ENCODE measurements at regions not wholly inside any gene's neighbourhood (a gene's known extent, or its start where the extent isn't known, plus 50 kb on each side); places are given as distances from the start of the nearest gene placed in this dataset.

DNA sequence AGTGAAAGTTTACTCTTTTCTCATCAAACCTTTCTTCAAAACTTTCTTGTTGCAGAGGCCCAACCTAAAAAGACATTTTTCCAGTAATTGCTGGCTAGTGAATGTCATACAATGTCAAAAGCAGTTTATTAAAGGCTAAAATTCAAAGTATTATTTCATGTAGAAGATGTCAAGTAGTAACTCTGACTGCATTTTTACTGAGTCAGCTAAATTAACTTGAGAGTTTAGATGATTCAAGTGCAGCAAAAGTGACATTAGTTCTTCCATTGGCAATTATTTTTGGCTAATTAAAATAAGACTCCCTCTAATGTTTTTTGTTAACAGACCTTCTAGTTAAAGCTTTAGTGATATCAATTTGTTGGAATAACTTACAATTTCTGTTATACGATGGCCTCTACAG is 1438.5 kb downstream of the GRIK2 start:
- no peak for TF ChIP-seq EZH2phosphoT487 (conservative IDR thresholded peaks at IDR 0.05; ENCODE audit: low read length)
- TF ChIP-seq CTCF (IDR thresholded peaks at IDR 0.05; ENCODE audit: insufficient read depth, low read length, poor library complexity, severe bottlenecking) = no peak
- Histone ChIP-seq H3K36me3 (ENCODE audit: low read length) (no peaks in the 10 kb centered on the region), H3K9me3 (ENCODE audit: insufficient read depth, low read length) (no peaks in the 10 kb centered on the region; the same call in 1 of the 2 replicates), H4K20me1 (ENCODE audit: low read depth, low read length) (no peaks in the 10 kb centered on the region), H3K9ac (ENCODE audit: low read length) (no peak overlapping the region), H3F3A (ENCODE audit: insufficient read depth) (no peaks in the 10 kb centered on the region), H3K9me2 (replicated peaks; ENCODE audit: insufficient read depth, low read length) (no peaks in the 10 kb centered on the region), H3K4me2 (ENCODE audit: low read depth, low read length, poor library complexity, severe bottlenecking) (no peak overlapping the region), H2AFZ (ENCODE audit: low read depth, low read length, severe bottlenecking) (no peak overlapping the region), H3K27me3 (ENCODE audit: low read length) (no peaks in the 10 kb centered on the region), H3K79me2 (ENCODE audit: insufficient read depth, low read length) (no peaks in the 10 kb centered on the region), H3K4me3 (ENCODE audit: insufficient read depth, low read length, poor library complexity, severe bottlenecking) (no peak overlapping the region), H3K27ac (ENCODE audit: low read depth, low read length) (no peak overlapping the region)

DNA sequence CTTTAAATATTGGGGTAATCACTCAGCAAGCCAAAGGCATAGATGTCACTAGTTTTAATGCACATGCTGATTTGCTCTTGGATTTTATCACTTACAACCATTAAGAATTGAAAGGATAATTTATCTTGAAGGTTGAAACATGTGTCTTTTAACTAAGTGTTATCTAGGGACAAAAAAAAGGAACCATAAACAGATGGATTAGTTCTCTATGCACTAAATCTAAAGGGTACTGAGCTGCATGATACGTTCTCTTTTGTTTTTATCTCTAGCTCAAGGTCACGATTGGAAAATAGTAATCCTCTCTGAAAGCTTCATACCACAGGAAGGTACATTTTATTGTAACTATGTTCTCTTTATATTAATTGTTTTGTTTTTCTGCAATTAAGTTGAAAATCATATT is 1426.6 kb downstream of the GRIK2 start:
- Histone ChIP-seq H3K36me3 (ENCODE audit: low read length) (no peaks in the 10 kb centered on the region), H3F3A (ENCODE audit: insufficient read depth) (no peaks in the 10 kb centered on the region), H3K9ac (ENCODE audit: low read length) (no peak overlapping the region), H3K4me2 (ENCODE audit: low read depth, low read length, poor library complexity, severe bottlenecking) (no peak overlapping the region), H3K9me2 (replicated peaks; ENCODE audit: insufficient read depth, low read length) (no peaks in the 10 kb centered on the region), H3K27me3 (ENCODE audit: low read length) (no peaks in the 10 kb centered on the region), H3K79me2 (ENCODE audit: insufficient read depth, low read length) (no peaks in the 10 kb centered on the region), H3K27ac (ENCODE audit: low read depth, low read length) (no peak overlapping the region), H4K20me1 (ENCODE audit: low read depth, low read length) (no peaks in the 10 kb centered on the region), H3K9me3 (ENCODE audit: insufficient read depth, low read length) (no peaks in the 10 kb centered on the region), H2AFZ (ENCODE audit: low read depth, low read length, severe bottlenecking) (no peak overlapping the region), H3K4me3 (ENCODE audit: insufficient read depth, low read length, poor library complexity, severe bottlenecking) (no peak overlapping the region)
- TF ChIP-seq CTCF (IDR thresholded peaks at IDR 0.05; ENCODE audit: insufficient read depth, low read length, poor library complexity, severe bottlenecking) (no peak), EZH2phosphoT487 (conservative IDR thresholded peaks at IDR 0.05; ENCODE audit: low read length) (no peak)

DNA sequence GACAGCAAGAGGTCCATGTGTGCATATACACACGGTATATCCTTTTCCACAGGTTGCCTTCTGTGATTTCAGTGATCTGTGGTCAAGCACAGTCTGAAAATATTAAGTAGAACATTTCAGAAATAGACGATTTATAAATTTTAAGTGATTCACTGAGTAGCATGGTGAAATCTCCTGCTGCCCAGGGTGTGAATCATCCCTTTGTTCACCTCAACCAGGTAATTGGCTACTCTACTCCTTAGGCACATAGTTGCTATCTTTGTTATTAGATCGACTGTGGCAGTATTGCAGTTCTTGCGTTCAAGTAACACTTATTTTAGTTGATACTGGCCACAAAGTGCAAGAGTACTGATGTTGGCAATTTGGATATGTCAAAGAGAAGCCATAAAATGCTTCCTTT is 1421.7 kb downstream of the GRIK2 start:
- H3K27me3 ChIP-seq (ENCODE audit: low read length) = no peaks in the 10 kb centered on the region
- no peak overlapping the region for H2AFZ ChIP-seq (ENCODE audit: low read depth, low read length, severe bottlenecking)
- H3K9me3 ChIP-seq (ENCODE audit: insufficient read depth, low read length) = no peaks in the 10 kb centered on the region
- no peak overlapping the region for H3K4me3 ChIP-seq (ENCODE audit: insufficient read depth, low read length, poor library complexity, severe bottlenecking)
- H3F3A ChIP-seq (ENCODE audit: insufficient read depth) = no peaks in the 10 kb centered on the region
- no peaks in the 10 kb centered on the region for H3K36me3 ChIP-seq (ENCODE audit: low read length)
- no peaks in the 10 kb centered on the region for H3K9me2 ChIP-seq (replicated peaks; ENCODE audit: insufficient read depth, low read length)
- H3K4me2 ChIP-seq (ENCODE audit: low read depth, low read length, poor library complexity, severe bottlenecking) = no peak overlapping the region
- H3K79me2 ChIP-seq (ENCODE audit: insufficient read depth, low read length) = no peaks in the 10 kb centered on the region
- H4K20me1 ChIP-seq (ENCODE audit: low read depth, low read length) = no peaks in the 10 kb centered on the region
- TF ChIP-seq CTCF (IDR thresholded peaks at IDR 0.05; ENCODE audit: insufficient read depth, low read length, poor library complexity, severe bottlenecking) (no peak), EZH2phosphoT487 (conservative IDR thresholded peaks at IDR 0.05; ENCODE audit: low read length) (no peak)
- no peak overlapping the region for H3K27ac ChIP-seq (ENCODE audit: low read depth, low read length)
- no peak overlapping the region for H3K9ac ChIP-seq (ENCODE audit: low read length)
